Colonic mucosa (tissue), 4 donors: ENCODE measurements at regions not wholly inside any gene's neighbourhood (a gene's known extent, or its start where the extent isn't known, plus 50 kb on each side); places are given as distances from the start of the nearest gene placed in this dataset.

Experiments
- DNase-seq: peaks from one replicate; pipeline ENCODE4 v3.0.0-alpha.2; 2020
- H3K27ac ChIP-seq: fragments of 200-600 bp; one replicate; pipeline ENCODE4 v1.8.0; 2021
- H3K27me3 ChIP-seq: fragments of 200-600 bp; one replicate; pipeline ENCODE4 v1.8.0; 2021
- H3K36me3 ChIP-seq: fragments of 200-600 bp; one replicate; pipeline ENCODE4 v1.8.0; 2021
- H3K4me1 ChIP-seq: fragments of 200-600 bp; one replicate; pipeline ENCODE4 v1.8.0; 2021; ENCODE audit warnings: mild to moderate bottlenecking
- H3K4me3 ChIP-seq: fragments of 200-600 bp; one replicate; pipeline ENCODE4 v1.8.0; 2021
- H3K9ac ChIP-seq, 2 donors: one replicate each; pipeline ENCODE4 v1.7.0; 2013; ENCODE audit warnings: control low read depth in 2 of 2, low read depth in 2 of 2, low read length in 2 of 2
- H3K9me3 ChIP-seq: fragments of 200-600 bp; one replicate; pipeline ENCODE4 v1.8.0; 2021
- intact Hi-C: fragments of 100-400 bp; cut with DNase I; formaldehyde crosslinking; loops from one replicate; pipeline ENCODE4 v1.14.1; 2022
- TF ChIP-seq, protein P1 (sequence below): fragments of 200-600 bp; IDR thresholded peaks from one replicate; pipeline ENCODE4 v1.8.0; 2022; ENCODE audit warnings: antibody characterized with exemption, mild to moderate bottlenecking
- donor health status: healthy.
- donor health status: DM: no; HTN: no; CAD: no.
- donor health status: DM: no; HTN: no; CAD: no.

DNA sequence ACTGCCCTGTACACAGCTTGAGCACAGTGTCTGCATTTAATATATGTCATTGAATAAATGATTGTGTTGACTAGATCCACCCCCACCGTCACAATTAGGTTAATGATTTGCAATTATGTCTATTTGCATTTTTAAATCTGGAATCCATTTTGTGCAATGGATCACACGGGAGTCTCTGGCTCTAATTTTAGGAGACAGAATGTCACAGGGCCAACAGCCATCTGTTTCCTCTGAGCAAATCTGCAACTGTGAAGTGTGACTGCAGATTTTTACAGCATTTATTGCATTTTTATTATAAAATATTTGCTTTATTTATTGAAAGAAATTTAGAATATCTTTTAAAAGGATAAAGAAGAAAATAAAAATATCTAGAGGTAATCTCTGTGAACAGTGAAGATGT, 316.8 kb downstream of the HS3ST1 start:
- TF ChIP-seq, protein P1, sequence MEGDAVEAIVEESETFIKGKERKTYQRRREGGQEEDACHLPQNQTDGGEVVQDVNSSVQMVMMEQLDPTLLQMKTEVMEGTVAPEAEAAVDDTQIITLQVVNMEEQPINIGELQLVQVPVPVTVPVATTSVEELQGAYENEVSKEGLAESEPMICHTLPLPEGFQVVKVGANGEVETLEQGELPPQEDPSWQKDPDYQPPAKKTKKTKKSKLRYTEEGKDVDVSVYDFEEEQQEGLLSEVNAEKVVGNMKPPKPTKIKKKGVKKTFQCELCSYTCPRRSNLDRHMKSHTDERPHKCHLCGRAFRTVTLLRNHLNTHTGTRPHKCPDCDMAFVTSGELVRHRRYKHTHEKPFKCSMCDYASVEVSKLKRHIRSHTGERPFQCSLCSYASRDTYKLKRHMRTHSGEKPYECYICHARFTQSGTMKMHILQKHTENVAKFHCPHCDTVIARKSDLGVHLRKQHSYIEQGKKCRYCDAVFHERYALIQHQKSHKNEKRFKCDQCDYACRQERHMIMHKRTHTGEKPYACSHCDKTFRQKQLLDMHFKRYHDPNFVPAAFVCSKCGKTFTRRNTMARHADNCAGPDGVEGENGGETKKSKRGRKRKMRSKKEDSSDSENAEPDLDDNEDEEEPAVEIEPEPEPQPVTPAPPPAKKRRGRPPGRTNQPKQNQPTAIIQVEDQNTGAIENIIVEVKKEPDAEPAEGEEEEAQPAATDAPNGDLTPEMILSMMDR = no peak
- H3K36me3 ChIP-seq = no peaks in the 10 kb centered on the region
- DNase-seq = no peak
- H3K27me3 ChIP-seq = no peaks in the 10 kb centered on the region
- H3K9me3 ChIP-seq = no peaks in the 10 kb centered on the region
- no peak overlapping the region for H3K9ac ChIP-seq
- no peaks in the 10 kb centered on the region for H3K4me1 ChIP-seq
- H3K27ac ChIP-seq = no peak overlapping the region
- H3K4me3 ChIP-seq = no peak overlapping the region
- intact Hi-C loops = no loop called here

DNA sequence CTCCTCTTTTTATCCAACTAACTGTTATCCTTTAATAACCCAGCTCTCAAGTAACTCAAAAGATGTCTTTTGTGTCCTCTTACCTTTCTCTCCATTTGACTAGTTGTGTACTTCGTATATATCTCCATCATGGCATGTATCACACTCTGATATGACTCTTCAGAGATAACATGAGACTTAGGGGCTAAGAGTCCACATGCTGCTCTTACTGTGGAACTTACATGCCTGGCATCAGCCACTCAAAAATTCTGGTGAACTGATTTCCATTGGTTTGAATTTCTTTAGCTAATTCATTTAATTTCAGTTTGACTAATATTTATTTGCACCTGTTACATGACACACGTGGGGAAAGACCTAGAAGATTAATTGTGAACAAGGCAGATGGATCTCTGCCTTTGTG, 317.3 kb downstream of the HS3ST1 start:
- no peak overlapping the region for H3K27ac ChIP-seq
- H3K27me3 ChIP-seq = no peaks in the 10 kb centered on the region
- no peak overlapping the region for H3K4me3 ChIP-seq
- no peaks in the 10 kb centered on the region for H3K4me1 ChIP-seq
- TF ChIP-seq, protein P1 = no peak
- H3K9ac ChIP-seq = no peak overlapping the region
- no peaks in the 10 kb centered on the region for H3K36me3 ChIP-seq
- H3K9me3 ChIP-seq = no peaks in the 10 kb centered on the region
- intact Hi-C loops = no loop called here
- DNase-seq = no peak

DNA sequence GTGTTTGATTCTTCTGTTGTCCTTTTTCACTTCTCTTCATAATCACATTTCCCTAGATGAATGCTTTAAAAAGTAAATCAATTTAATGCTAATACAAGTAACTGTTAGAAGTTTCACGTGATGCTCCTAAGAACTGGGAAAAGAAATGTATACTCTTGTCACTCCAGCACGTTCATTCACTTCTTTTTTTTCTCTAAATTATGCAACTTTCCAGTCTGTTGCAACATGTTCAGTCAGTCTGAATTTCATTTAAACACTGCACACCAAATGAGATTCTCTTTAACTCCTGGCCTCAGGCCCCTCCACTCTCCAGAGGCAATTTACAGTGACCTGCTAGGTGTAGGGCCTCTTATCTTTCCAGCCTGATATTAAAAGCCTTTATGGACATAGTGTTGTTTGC, 321.9 kb downstream of the HS3ST1 start:
- no peak overlapping the region for H3K9ac ChIP-seq
- H3K4me3 ChIP-seq = no peak overlapping the region
- DNase-seq = no peak
- no peak overlapping the region for H3K27ac ChIP-seq
- no peaks in the 10 kb centered on the region for H3K36me3 ChIP-seq
- H3K27me3 ChIP-seq = no peaks in the 10 kb centered on the region
- intact Hi-C loops = no loop called here
- no peaks in the 10 kb centered on the region for H3K9me3 ChIP-seq
- H3K4me1 ChIP-seq = no peaks in the 10 kb centered on the region
- TF ChIP-seq, protein P1 = no peak

DNA sequence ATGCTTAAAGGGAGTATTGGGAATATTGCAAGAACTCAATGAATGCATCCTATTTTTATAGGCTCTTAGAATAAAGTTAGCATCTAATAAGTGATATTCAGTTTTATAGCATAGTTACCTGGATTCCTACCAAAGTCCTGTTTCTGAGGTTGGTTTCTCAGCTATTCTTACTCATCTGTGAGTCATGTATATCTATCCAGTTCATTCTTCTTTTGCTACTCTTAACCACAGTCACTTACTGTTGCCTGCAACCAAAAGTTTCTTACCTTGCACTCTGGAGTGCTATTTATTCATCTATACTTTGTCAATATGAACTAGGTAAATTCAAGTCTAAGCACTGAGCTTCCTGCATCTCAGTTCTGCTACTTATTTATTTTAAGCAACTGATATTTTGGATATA, 322.5 kb downstream of the HS3ST1 start:
- TF ChIP-seq, protein P1 = no peak
- intact Hi-C loops = no loop called here
- Histone ChIP-seq H3K9ac (no peak overlapping the region), H3K4me3 (no peak overlapping the region), H3K36me3 (no peaks in the 10 kb centered on the region), H3K27me3 (no peaks in the 10 kb centered on the region), H3K27ac (no peak overlapping the region), H3K4me1 (no peaks in the 10 kb centered on the region), H3K9me3 (no peaks in the 10 kb centered on the region)
- DNase-seq = no peak

DNA sequence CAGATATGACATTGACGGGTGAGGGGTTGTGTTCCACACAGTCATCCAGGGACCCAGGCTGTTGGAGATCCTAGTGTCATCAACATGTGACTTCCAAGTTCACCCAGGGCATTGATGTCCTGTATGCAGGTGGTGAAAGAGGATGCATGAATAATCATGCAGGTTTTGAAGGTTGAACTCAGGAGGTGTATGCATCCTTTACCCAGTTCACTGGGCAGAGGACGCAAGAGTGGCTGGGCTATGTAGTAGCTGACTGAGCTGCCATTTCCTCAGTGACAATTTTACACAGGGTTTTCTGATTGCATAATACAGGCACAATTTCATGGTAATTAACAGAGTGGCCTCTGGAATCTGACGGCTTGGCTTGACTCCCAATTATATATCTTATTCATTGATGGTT, 323.0 kb downstream of the HS3ST1 start:
- Histone ChIP-seq H3K27ac (no peak overlapping the region), H3K27me3 (no peaks in the 10 kb centered on the region), H3K9ac (no peak overlapping the region), H3K4me3 (no peak overlapping the region), H3K4me1 (no peaks in the 10 kb centered on the region), H3K9me3 (no peaks in the 10 kb centered on the region), H3K36me3 (no peaks in the 10 kb centered on the region)
- TF ChIP-seq, protein P1 = no peak
- no peak for DNase-seq
- intact Hi-C loops = no loop called here

DNA sequence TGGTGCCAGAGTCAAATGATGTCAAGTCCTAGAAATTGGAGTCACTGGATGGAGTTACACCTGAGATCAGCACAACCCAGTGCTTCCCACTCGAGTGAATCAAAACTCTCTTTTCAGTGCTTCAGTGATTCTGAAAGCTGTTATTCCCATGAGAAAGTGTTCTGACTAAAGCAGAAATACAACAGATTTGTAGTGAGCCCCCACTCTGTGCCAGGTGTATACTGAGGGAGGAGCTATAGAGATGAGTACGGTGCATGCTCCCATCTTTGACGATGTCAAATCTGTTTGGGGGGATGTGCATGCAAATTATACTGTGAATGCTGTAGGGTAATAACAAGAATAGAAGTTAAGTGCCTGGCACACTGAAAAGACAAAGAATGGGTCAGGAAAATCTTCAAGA, 330.2 kb downstream of the HS3ST1 start:
- no peak overlapping the region for H3K4me3 ChIP-seq
- H3K36me3 ChIP-seq = no peaks in the 10 kb centered on the region
- H3K27me3 ChIP-seq = no peaks in the 10 kb centered on the region
- no peak overlapping the region for H3K27ac ChIP-seq
- intact Hi-C loops = no loop called here
- DNase-seq = no peak
- TF ChIP-seq, protein P1 = no peak
- H3K9me3 ChIP-seq = no peaks in the 10 kb centered on the region
- no peak overlapping the region for H3K9ac ChIP-seq
- no peaks in the 10 kb centered on the region for H3K4me1 ChIP-seq
